ENCODE measurements at regions not wholly inside any gene's neighbourhood (a gene's known extent, or its start where the extent isn't known, plus 50 kb on each side); places are given as distances from the start of the nearest gene placed in this dataset.

DNA sequence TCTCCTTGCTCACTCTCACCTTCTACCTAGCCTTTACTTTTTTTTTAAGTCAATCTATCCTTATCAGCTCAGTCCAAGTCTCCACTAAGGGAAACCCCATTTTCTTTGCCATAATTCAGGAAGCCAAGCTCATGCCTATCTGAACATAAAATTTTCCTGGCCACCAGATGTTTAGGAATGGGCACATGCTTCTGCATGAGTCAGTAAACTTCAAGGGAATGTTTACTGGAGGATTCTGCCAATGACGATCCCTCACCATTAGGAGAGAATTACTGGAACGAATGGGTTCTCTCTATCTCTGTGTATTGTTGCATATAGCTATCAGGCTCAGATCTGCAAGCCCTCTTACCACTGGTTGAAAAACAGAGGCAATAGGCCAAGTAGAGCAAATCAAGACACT is 731.7 kb upstream of the ZNF804A start:
- Histone ChIP-seq H3K9me3 (no peaks in the 10 kb centered on the region), H3K27ac (no peak overlapping the region), H3K4me3 (no peak overlapping the region), H3K4me1 (ENCODE audit: control insufficient read depth in 1 of 2, low read depth in 2 of 2) (no peaks in the 10 kb centered on the region), H3K27me3 (replicated peaks; ENCODE audit: insufficient read depth) (no peaks in the 10 kb centered on the region), H3K36me3 (no peaks in the 10 kb centered on the region)
- DNase-seq (ENCODE audit: low spot score) (no peak), ATAC-seq (ENCODE audit: insufficient number of reproducible peaks, low FRiP score, low read depth) (no peak)
- no peak for TF ChIP-seq CTCF (IDR thresholded peaks at IDR 0.05)

GRCh38 chr2:183867206-183867605 is 731.1 kb upstream of the ZNF804A start:
- ATAC-seq (ENCODE audit: insufficient number of reproducible peaks, low FRiP score, low read depth) (no peak), DNase-seq (ENCODE audit: low spot score) (no peak)
- Histone ChIP-seq H3K27ac (no peak overlapping the region), H3K9me3 (no peaks in the 10 kb centered on the region), H3K36me3 (no peaks in the 10 kb centered on the region), H3K4me1 (ENCODE audit: control insufficient read depth in 1 of 2, low read depth in 2 of 2) (no peaks in the 10 kb centered on the region), H3K4me3 (no peak overlapping the region), H3K27me3 (replicated peaks; ENCODE audit: insufficient read depth) (no peaks in the 10 kb centered on the region)
- TF ChIP-seq CTCF (IDR thresholded peaks at IDR 0.05) = no peak

DNA sequence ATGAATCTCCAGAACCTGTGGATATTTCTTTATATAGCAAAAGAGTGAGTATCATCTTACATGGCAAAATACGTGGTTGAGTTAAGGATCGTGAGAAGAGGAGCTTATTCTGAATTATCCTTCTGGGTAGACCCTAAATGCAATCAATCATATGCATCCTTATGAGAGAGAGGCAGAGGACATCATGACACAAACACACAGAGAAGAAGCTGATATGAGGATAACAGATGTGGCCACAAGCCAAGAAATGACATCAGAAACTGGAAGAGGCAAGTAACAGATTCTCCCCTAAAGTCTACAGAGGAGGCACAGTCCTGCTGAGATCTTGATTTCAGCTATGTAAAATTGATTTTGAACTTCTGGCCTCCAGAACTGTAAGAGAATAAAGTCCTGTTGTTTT is 730.2 kb upstream of the ZNF804A start:
- ATAC-seq (ENCODE audit: insufficient number of reproducible peaks, low FRiP score, low read depth) (no peak), DNase-seq (ENCODE audit: low spot score) (no peak)
- Histone ChIP-seq H3K27me3 (replicated peaks; ENCODE audit: insufficient read depth) (no peaks in the 10 kb centered on the region), H3K4me1 (ENCODE audit: control insufficient read depth in 1 of 2, low read depth in 2 of 2) (no peaks in the 10 kb centered on the region), H3K9me3 (no peaks in the 10 kb centered on the region), H3K27ac (no peak overlapping the region), H3K4me3 (no peak overlapping the region), H3K36me3 (no peaks in the 10 kb centered on the region)
- no peak for TF ChIP-seq CTCF (IDR thresholded peaks at IDR 0.05)

GRCh38 chr2:183868707-183869106 is 729.6 kb upstream of the ZNF804A start:
- Histone ChIP-seq H3K36me3 (no peaks in the 10 kb centered on the region), H3K27me3 (replicated peaks; ENCODE audit: insufficient read depth) (no peaks in the 10 kb centered on the region), H3K4me3 (no peak overlapping the region), H3K9me3 (no peaks in the 10 kb centered on the region), H3K4me1 (ENCODE audit: control insufficient read depth in 1 of 2, low read depth in 2 of 2) (no peaks in the 10 kb centered on the region), H3K27ac (no peak overlapping the region)
- DNase-seq (ENCODE audit: low spot score) (no peak), ATAC-seq (ENCODE audit: insufficient number of reproducible peaks, low FRiP score, low read depth) (no peak)
- TF ChIP-seq CTCF (IDR thresholded peaks at IDR 0.05) = no peak

DNA sequence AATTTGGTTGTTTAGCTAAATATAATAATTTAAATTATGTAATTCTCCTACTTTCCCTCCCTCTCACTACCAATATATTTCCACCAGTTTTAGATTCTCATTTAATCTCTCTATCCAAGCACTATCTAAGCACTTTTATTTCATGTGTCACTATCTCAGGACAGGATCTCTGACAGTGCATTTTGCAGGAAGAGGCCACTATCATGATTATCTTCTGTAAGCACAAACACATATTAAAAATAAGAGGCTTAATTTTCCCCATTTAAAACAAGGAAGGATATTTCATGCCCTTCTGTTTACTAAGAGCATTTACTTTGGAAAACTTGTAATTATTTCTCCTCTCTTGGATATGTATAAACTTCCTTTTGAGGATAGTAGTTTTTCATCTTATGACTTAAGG is 726.2 kb upstream of the ZNF804A start:
- DNase-seq (ENCODE audit: low spot score) (no peak), ATAC-seq (ENCODE audit: insufficient number of reproducible peaks, low FRiP score, low read depth) (no peak)
- Histone ChIP-seq H3K27ac (no peak overlapping the region), H3K27me3 (replicated peaks; ENCODE audit: insufficient read depth) (no peaks in the 10 kb centered on the region), H3K9me3 (no peaks in the 10 kb centered on the region), H3K36me3 (no peaks in the 10 kb centered on the region), H3K4me1 (ENCODE audit: control insufficient read depth in 1 of 2, low read depth in 2 of 2) (no peaks in the 10 kb centered on the region), H3K4me3 (no peak overlapping the region)
- no peak for TF ChIP-seq CTCF (IDR thresholded peaks at IDR 0.05)
